Spleen (tissue), 11 donors: ENCODE measurements at regions not wholly inside any gene's neighbourhood (a gene's known extent, or its start where the extent isn't known, plus 50 kb on each side); places are given as distances from the start of the nearest gene placed in this dataset.

Experiments used
- DNase-seq: peaks from one replicate; pipeline ENCODE4 v3.0.0-alpha.2; 2020
- H3K27ac ChIP-seq, 8 donors: fragments of 200-600 bp; sonication (generic) in 7 of 8; 1 replicate in 4 of 8; 2 replicates in 4 of 8; pipeline versions ENCODE4 v1.5.0 to v1.8.0; 2016 to 2021; ENCODE audit warnings: inconsistent platforms in 4 of 8, mild to moderate bottlenecking in 4 of 8, moderate library complexity in 1 of 8
- H3K27me3 ChIP-seq, 7 donors: fragments of 200-600 bp; sonication (generic) in 6 of 7; replicated peaks in 1 of 7; 1 replicate in 4 of 7; 2 replicates in 3 of 7; pipeline versions ENCODE4 v1.5.0 to v1.8.0; 2016 to 2021; ENCODE audit warnings: inconsistent platforms in 3 of 7, mild to moderate bottlenecking in 1 of 7
- H3K36me3 ChIP-seq, 6 donors: fragments of 200-600 bp; sonication (generic) in 5 of 6; 1 replicate in 4 of 6; 2 replicates in 2 of 6; pipeline versions ENCODE4 v1.5.0 to v1.8.0; 2016 to 2021; ENCODE audit warnings: inconsistent platforms in 2 of 6
- H3K4me1 ChIP-seq, 6 donors: fragments of 200-600 bp; sonication (generic) in 5 of 6; 1 replicate in 3 of 6; 2 replicates in 3 of 6; pipeline versions ENCODE4 v1.5.0 to v1.8.0; 2016 to 2021; ENCODE audit warnings: inconsistent platforms in 3 of 6
- H3K4me3 ChIP-seq, 8 donors: fragments of 200-600 bp; sonication (generic) in 7 of 8; 1 replicate in 4 of 8; 2 replicates in 4 of 8; pipeline versions ENCODE4 v1.5.0 to v1.8.0; 2016 to 2021; ENCODE audit warnings: inconsistent platforms in 4 of 8, mild to moderate bottlenecking in 4 of 8, moderate library complexity in 2 of 8
- H3K9me3 ChIP-seq, 8 donors: fragments of 200-600 bp; sonication (generic) in 7 of 8; 1 replicate in 4 of 8; 2 replicates in 4 of 8; pipeline versions ENCODE4 v1.5.0 to v1.8.0; 2016 to 2021; ENCODE audit warnings: inconsistent platforms in 4 of 8
- CTCF ChIP-seq, 11 experiments: fragments of 200-600 bp in 7 of 11; fragments of 450-650 bp in 4 of 11; sonication (generic) in 4 of 11; IDR thresholded peaks in 8 of 11; conservative IDR thresholded peaks in 3 of 11; 1 replicate in 7 of 11; 2 replicates in 4 of 11; pipeline versions ENCODE4 v1.4.0 to v1.8.0; 2016 to 2021; ENCODE audit warnings: antibody characterized with exemption in 11 of 11, inconsistent platforms in 4 of 11, mild to moderate bottlenecking in 1 of 11
- POLR2A ChIP-seq, 3 donors: fragments of 450-650 bp; IDR thresholded peaks; one replicate each; pipeline ENCODE4 v1.5.1; 2017; ENCODE audit warnings: antibody characterized with exemption in 3 of 3, mild to moderate bottlenecking in 1 of 3
- POLR2AphosphoS5 ChIP-seq, 3 donors: sonication (generic); formaldehyde crosslinking; IDR thresholded peaks; one replicate each; pipeline ENCODE4 v1.5.1; 2017; ENCODE audit warnings: antibody characterized with exemption in 3 of 3
- WGBS, 5 donors: extraction: QIAGEN DNeasy Blood & Tissue Kit in 3 of 5; methylation state at CpG; one replicate each; pipeline versions ENCODE4 v1.1.5 to v1.1.7; 2013 to 2018; 5-methylcytosine and 5-hydroxymethylcytosine counted together
- intact Hi-C: fragments of 100-400 bp; cut with DNase I; formaldehyde crosslinking; loops from one replicate; pipeline ENCODE4 v1.15.0; 2023; ENCODE audit warnings: low total_unique reads
- donor health status: healthy with polysubstance abuse.
- donor health status: DM: no; HTN: no; CAD: no; lungs with moderate emphysema.
- donor health status: DM: no; HTN: no; CAD: no.
- donor health status: Bipolar disorder and iron deficiency.
- donor health status: healthy.
- donor health status: DM: no; HTN: no; CAD: no.
- donor health status: DM: yes; HTN: yes; CAD: no.

- WGBS, 5 donors = 85 to 92% (median 88%) methylated on average over 3 of the region's 3 CpGs
- Histone ChIP-seq H3K36me3 (no peaks in the 10 kb centered on the region), H3K9me3 (peaks cover 0 to 22% (median 16%) of the 10 kb centered on the region in 8 donors), H3K27ac (no peak overlapping the region), H3K4me3 (no peak overlapping the region), H3K4me1 (no peaks in the 10 kb centered on the region), H3K27me3 (no peaks in the 10 kb centered on the region)
- intact Hi-C loops = no loop called here
- no peak for TF ChIP-seq CTCF (IDR thresholded peaks at IDR 0.05 in 8 of 11, conservative IDR thresholded peaks at IDR 0.05 in 3 of 11)
- no peak for TF ChIP-seq POLR2A (IDR thresholded peaks at IDR 0.05)
- TF ChIP-seq POLR2AphosphoS5 (IDR thresholded peaks at IDR 0.05) = no peak
- DNase-seq = no peak
Measured at GRCh38 chr1:60298290-60298689, 224.7 kb upstream of the C1orf87 start.

- 61 to 85% (median 82%) methylated on average over 2 of the region's 2 CpGs for WGBS, 5 donors
- intact Hi-C loops = no loop called here
- Histone ChIP-seq H3K4me3 (no peak overlapping the region), H3K9me3 (peaks cover 0 to 9% (median 2%) of the 10 kb centered on the region in 8 donors), H3K36me3 (no peaks in the 10 kb centered on the region), H3K4me1 (no peaks in the 10 kb centered on the region), H3K27ac (no peak overlapping the region), H3K27me3 (no peaks in the 10 kb centered on the region)
- TF ChIP-seq POLR2AphosphoS5 (IDR thresholded peaks at IDR 0.05) (no peak), POLR2A (IDR thresholded peaks at IDR 0.05) (no peak), CTCF (IDR thresholded peaks at IDR 0.05 in 8 of 11, conservative IDR thresholded peaks at IDR 0.05 in 3 of 11) (no peak)
- no peak for DNase-seq
Measured at GRCh38 chr1:60296794-60297193, 223.2 kb upstream of the C1orf87 start.

- 77 to 94% (median 85%) methylated on average over 1 of the region's 1 CpG for WGBS, 5 donors
- no peak overlapping the region for H3K4me3 ChIP-seq
- H3K9me3 ChIP-seq = no peaks in the 10 kb centered on the region
- no peak for TF ChIP-seq POLR2AphosphoS5 (IDR thresholded peaks at IDR 0.05)
- TF ChIP-seq POLR2A (IDR thresholded peaks at IDR 0.05) = no peak
- no peak for TF ChIP-seq CTCF (IDR thresholded peaks at IDR 0.05 in 8 of 11, conservative IDR thresholded peaks at IDR 0.05 in 3 of 11)
- DNase-seq = no peak
- H3K27me3 ChIP-seq = no peaks in the 10 kb centered on the region
- no peak overlapping the region for H3K27ac ChIP-seq
- intact Hi-C loops = no loop called here
- no peaks in the 10 kb centered on the region for H3K4me1 ChIP-seq
- no peaks in the 10 kb centered on the region for H3K36me3 ChIP-seq
Measured at GRCh38 chr1:60292140-60292539, 218.6 kb upstream of the C1orf87 start.

GRCh38 chr1:60290393-60290792 lies 216.8 kb upstream of the C1orf87 start:
- no peaks in the 10 kb centered on the region for H3K9me3 ChIP-seq
- H3K4me1 ChIP-seq = no peaks in the 10 kb centered on the region
- no peak overlapping the region for H3K4me3 ChIP-seq
- no peak for TF ChIP-seq CTCF (IDR thresholded peaks at IDR 0.05 in 8 of 11, conservative IDR thresholded peaks at IDR 0.05 in 3 of 11)
- TF ChIP-seq POLR2AphosphoS5 (IDR thresholded peaks at IDR 0.05) = no peak
- no peak for TF ChIP-seq POLR2A (IDR thresholded peaks at IDR 0.05)
- H3K27me3 ChIP-seq = no peaks in the 10 kb centered on the region
- H3K27ac ChIP-seq = no peak overlapping the region
- H3K36me3 ChIP-seq = no peaks in the 10 kb centered on the region
- no peak for DNase-seq
- WGBS, 5 donors = 87 to 92% (median 92%) methylated on average over 6 of the region's 6 CpGs
- intact Hi-C loops = no loop called here
